ENCODE measurements at regions not wholly inside any gene's neighbourhood (a gene's known extent, or its start where the extent isn't known, plus 50 kb on each side); places are given as distances from the start of the nearest gene placed in this dataset.

DNA sequence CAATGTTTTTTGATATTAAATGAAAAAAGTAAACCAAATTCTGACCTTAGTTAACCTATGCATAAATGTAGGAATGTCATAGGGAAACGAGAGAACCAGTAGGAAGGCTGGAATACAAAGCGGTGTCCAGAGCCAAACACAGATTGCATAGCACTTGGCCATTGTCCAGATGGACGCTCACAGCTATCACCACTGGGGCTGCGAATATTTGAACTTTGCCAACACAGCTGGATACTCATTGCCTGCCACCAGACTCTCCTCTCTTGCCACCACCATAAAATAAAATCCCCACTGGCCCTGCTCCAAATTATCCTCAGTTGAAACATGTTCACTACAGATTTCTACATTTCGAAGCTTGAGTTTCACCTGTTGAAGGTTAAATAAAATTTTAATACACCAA, 159.3 kb upstream of the GULP1 start:
- TF ChIP-seq, protein P1, sequence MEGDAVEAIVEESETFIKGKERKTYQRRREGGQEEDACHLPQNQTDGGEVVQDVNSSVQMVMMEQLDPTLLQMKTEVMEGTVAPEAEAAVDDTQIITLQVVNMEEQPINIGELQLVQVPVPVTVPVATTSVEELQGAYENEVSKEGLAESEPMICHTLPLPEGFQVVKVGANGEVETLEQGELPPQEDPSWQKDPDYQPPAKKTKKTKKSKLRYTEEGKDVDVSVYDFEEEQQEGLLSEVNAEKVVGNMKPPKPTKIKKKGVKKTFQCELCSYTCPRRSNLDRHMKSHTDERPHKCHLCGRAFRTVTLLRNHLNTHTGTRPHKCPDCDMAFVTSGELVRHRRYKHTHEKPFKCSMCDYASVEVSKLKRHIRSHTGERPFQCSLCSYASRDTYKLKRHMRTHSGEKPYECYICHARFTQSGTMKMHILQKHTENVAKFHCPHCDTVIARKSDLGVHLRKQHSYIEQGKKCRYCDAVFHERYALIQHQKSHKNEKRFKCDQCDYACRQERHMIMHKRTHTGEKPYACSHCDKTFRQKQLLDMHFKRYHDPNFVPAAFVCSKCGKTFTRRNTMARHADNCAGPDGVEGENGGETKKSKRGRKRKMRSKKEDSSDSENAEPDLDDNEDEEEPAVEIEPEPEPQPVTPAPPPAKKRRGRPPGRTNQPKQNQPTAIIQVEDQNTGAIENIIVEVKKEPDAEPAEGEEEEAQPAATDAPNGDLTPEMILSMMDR (IDR thresholded peaks at IDR 0.05; ENCODE audit: insufficient read depth, low read length, poor library complexity, severe bottlenecking), result no peak
- no peak for TF ChIP-seq EZH2phosphoT487 (conservative IDR thresholded peaks at IDR 0.05; ENCODE audit: low read length)
